HCT116 (cell line): ENCODE measurements at regions not wholly inside any gene's neighbourhood (a gene's known extent, or its start where the extent isn't known, plus 50 kb on each side); places are given as distances from the start of the nearest gene placed in this dataset.

ENCODE experiments used
- ATAC-seq: fragments of 200-7000 bp; cut with Tn5 transposase; 2 replicates; pipeline ENCODE4 v1.9.1; 2020; ENCODE audit warnings: mild to moderate bottlenecking, moderate library complexity
- BruUV-seq: library from RNA; stranded (reverse); fragments of 400-500 nt; replicated peaks from 2 replicates; lab custom pipeline; 2021; lab: Mats Ljungman, UMichigan
- CTCF ChIA-PET: fragments of 300-600 bp; sonication (Branson Sonifier 250); formaldehyde crosslinking; loops from one replicate; lab custom pipeline; 2021; ENCODE audit warnings: antibody characterized with exemption; lab: Charles Lee
- POLR2A ChIA-PET: fragments of 300-600, 350-600 bp; sonication (Branson Sonifier 250); formaldehyde crosslinking; loops from one replicate; lab custom pipeline; 2021; ENCODE audit warnings: antibody characterized with exemption; lab: Charles Lee
- RAD21 ChIA-PET, 2 experiments: fragments of 300-600 bp; sonication (Branson Sonifier 250); formaldehyde crosslinking; loops; one replicate each; lab custom pipeline; 2023; ENCODE audit warnings: low total read pairs in 2 of 2; ENCODE audit not compliant: uncharacterized antibody in 2 of 2, unreplicated experiment in 2 of 2, low non-redundant PET in 1 of 2; lab: Charles Lee
- DNase-seq: peaks from one replicate; pipeline ENCODE4 v3.0.0-alpha.2; 2010; ENCODE audit warnings: low read depth, low spot score
- H2AFZ ChIP-seq: fragments of 200-600 bp; shearing (Covaris generic), sonication (generic); 2 replicates; pipeline ENCODE4 v1.6.1; 2017; ENCODE audit warnings: low read depth, mixed run types, mixed read lengths, antibody characterized with exemption, low read length; ENCODE audit not compliant: poor library complexity, severe bottlenecking
- H3K27ac ChIP-seq: 2 replicates; pipeline ENCODE4 v1.5.1; 2012; ENCODE audit warnings: low read depth, low read length
- H3K27me3 ChIP-seq: fragments of 200-600 bp; sonication (generic); 2 replicates; pipeline ENCODE4 v1.6.1; 2016; ENCODE audit warnings: mixed run types, low read length, mixed read lengths; ENCODE audit not compliant: insufficient read depth
- H3K36me3 ChIP-seq, 2 experiments: fragments of 200-500 bp in 1 of 2; fragments of 200-600 bp in 1 of 2; sonication (Bioruptor generic) in 1 of 2; sonication (generic) in 1 of 2; 2 replicates each; pipeline versions ENCODE4 v1.5.1 to v1.6.1; 2014 to 2016; ENCODE audit warnings: low read length in 2 of 2, inconsistent platforms in 1 of 2, mixed read lengths in 1 of 2, mixed run types in 1 of 2; ENCODE audit not compliant: insufficient read depth in 2 of 2, control insufficient read depth in 1 of 2
- H3K4me1 ChIP-seq, 2 experiments: fragments of 200-600 bp in 1 of 2; sonication (generic) in 1 of 2; 2 replicates each; pipeline versions ENCODE4 v1.5.1 to v1.6.1; 2012 to 2017; ENCODE audit warnings: low read length in 2 of 2, inconsistent platforms in 1 of 2, mild to moderate bottlenecking in 1 of 2, mixed read lengths in 1 of 2, mixed run types in 1 of 2, moderate library complexity in 1 of 2; ENCODE audit not compliant: insufficient read depth in 2 of 2, control insufficient read depth in 1 of 2
- H3K4me2 ChIP-seq: fragments of 200-600 bp; sonication (generic); 2 replicates; pipeline ENCODE4 v1.6.1; 2017; ENCODE audit warnings: mixed run types, low read length, mixed read lengths
- H3K4me3 ChIP-seq, 2 experiments: fragments of 200-600 bp in 1 of 2; sonication (generic) in 1 of 2; replicated peaks in 1 of 2; 2 replicates each; pipeline ENCODE4 v1.5.1; 2011 to 2016; ENCODE audit warnings: low read length in 2 of 2, control low read depth in 1 of 2, low read depth in 1 of 2, mild to moderate bottlenecking in 1 of 2, mixed read lengths in 1 of 2, mixed run types in 1 of 2
- H3K79me2 ChIP-seq: fragments of 200-600 bp; sonication (generic); 2 replicates; pipeline ENCODE4 v1.6.1; 2017; ENCODE audit warnings: mild to moderate bottlenecking, mixed run types, low read length, moderate library complexity, mixed read lengths; ENCODE audit not compliant: insufficient read depth
- H3K9ac ChIP-seq: fragments of 200-600 bp; sonication (generic); 2 replicates; pipeline ENCODE4 v1.6.1; 2016; ENCODE audit warnings: low read length, mixed read lengths
- H3K9me2 ChIP-seq: fragments of 200-600 bp; sonication (generic), shearing (Covaris generic); 2 replicates; pipeline ENCODE4 v1.6.1; 2017; ENCODE audit warnings: mixed run types, mild to moderate bottlenecking, moderate library complexity; ENCODE audit not compliant: insufficient read depth
- H3K9me3 ChIP-seq, 2 experiments: fragments of 200-500 bp in 1 of 2; fragments of 200-600 bp in 1 of 2; sonication (Bioruptor generic) in 1 of 2; sonication (generic) in 1 of 2; 2 replicates each; pipeline ENCODE4 v1.6.1; 2014 to 2017; ENCODE audit warnings: low read length in 2 of 2, mixed read lengths in 2 of 2, inconsistent platforms in 1 of 2, low read depth in 1 of 2, mild to moderate bottlenecking in 1 of 2, mixed run types in 1 of 2, moderate library complexity in 1 of 2; ENCODE audit not compliant: control insufficient read depth in 1 of 2, insufficient read depth in 1 of 2
- H4K20me1 ChIP-seq: fragments of 200-600 bp; sonication (generic), shearing (Covaris generic); 2 replicates; pipeline ENCODE4 v1.6.1; 2017; ENCODE audit warnings: mixed run types, mild to moderate bottlenecking, moderate library complexity; ENCODE audit not compliant: insufficient read depth
- ATF3 ChIP-seq: IDR thresholded peaks from 2 replicates; pipeline ENCODE4 v1.6.1; 2012
- CEBPB ChIP-seq: IDR thresholded peaks from 2 replicates; pipeline ENCODE4 v1.6.1; 2012; ENCODE audit warnings: low read depth
- CTCF ChIP-seq, 3 experiments: fragments of 200-600 bp in 1 of 3; sonication (generic) in 1 of 3; IDR thresholded peaks in 2 of 3; conservative IDR thresholded peaks in 1 of 3; 2 replicates each; pipeline ENCODE4 v1.5.1; 2012 to 2017; ENCODE audit warnings: low read depth in 2 of 3, low read length in 2 of 3, antibody characterized with exemption in 1 of 3, borderline replicate concordance in 1 of 3, control low read depth in 1 of 3, mild to moderate bottlenecking in 1 of 3, mixed read lengths in 1 of 3, mixed run types in 1 of 3, moderate library complexity in 1 of 3; ENCODE audit not compliant: insufficient read depth in 1 of 3
- EGR1 ChIP-seq: IDR thresholded peaks from 2 replicates; pipeline ENCODE4 v1.6.1; 2012; ENCODE audit warnings: low read depth
- ELF1 ChIP-seq: IDR thresholded peaks from 2 replicates; pipeline ENCODE4 v1.6.1; 2012; ENCODE audit warnings: low read depth, borderline replicate concordance
- EZH2phosphoT487 ChIP-seq: fragments of 200-600 bp; IDR thresholded peaks from 2 replicates; pipeline ENCODE4 v1.6.1; 2018; ENCODE audit warnings: antibody characterized with exemption, borderline replicate concordance
- FOSL1 ChIP-seq: IDR thresholded peaks from 2 replicates; pipeline ENCODE4 v1.6.1; 2012; ENCODE audit warnings: low read depth
- MAX ChIP-seq: IDR thresholded peaks from 2 replicates; pipeline ENCODE4 v1.6.1; 2012
- POLR2AphosphoS5 ChIP-seq: IDR thresholded peaks from 2 replicates; pipeline ENCODE4 v1.6.1; 2011; ENCODE audit warnings: mild to moderate bottlenecking, low read depth, low read length, moderate library complexity
- RAD21 ChIP-seq: IDR thresholded peaks from 2 replicates; pipeline ENCODE4 v1.6.1; 2012; ENCODE audit warnings: low read depth, mild to moderate bottlenecking
- REST ChIP-seq: IDR thresholded peaks from 2 replicates; pipeline ENCODE4 v1.6.1; 2012; ENCODE audit warnings: low read depth
- SIN3A ChIP-seq: IDR thresholded peaks from 2 replicates; pipeline ENCODE4 v1.6.1; 2012; ENCODE audit warnings: low read depth
- SRF ChIP-seq: IDR thresholded peaks from 2 replicates; pipeline ENCODE4 v1.6.1; 2012; ENCODE audit warnings: low read depth
- YY1 ChIP-seq: IDR thresholded peaks from 2 replicates; pipeline ENCODE4 v1.6.1; 2011; ENCODE audit warnings: low read length, low read depth, moderate library complexity, mild to moderate bottlenecking; ENCODE audit not compliant: insufficient replicate concordance; ENCODE audit errors: extremely low read depth
- ZNF274 ChIP-seq: fragments of 200-500 bp; sonication (Bioruptor generic); IDR thresholded peaks from 2 replicates; pipeline ENCODE4 v1.6.1; 2014; ENCODE audit warnings: mild to moderate bottlenecking, low read depth, low read length, inconsistent platforms
- intact Hi-C: fragments of 100-400 bp; cut with micrococcal nuclease; formaldehyde crosslinking; loops from 2 replicates; pipeline ENCODE4 v1.10.0; 2022

- intact Hi-C loops: no loop called here
- Histone ChIP-seq H3K9ac (no peak overlapping the region), H3K79me2 (no peaks in the 10 kb centered on the region), H4K20me1 (no peaks in the 10 kb centered on the region), H3K27ac (no peak overlapping the region), H3K4me2 (no peak overlapping the region), H3K4me3 (no peak overlapping the region), H3K9me3 (no peaks in the 10 kb centered on the region), H2AFZ (no peak overlapping the region), H3K9me2 (no peaks in the 10 kb centered on the region), H3K27me3 (no peaks in the 10 kb centered on the region), H3K36me3 (no peaks in the 10 kb centered on the region)
- RAD21 ChIA-PET: no interaction called here
- no peak for ATAC-seq
- no TSS peak for BruUV-seq
- no peak for TF ChIP-seq YY1
- no peak for TF ChIP-seq FOSL1
- no peak for TF ChIP-seq MAX
- no peak for TF ChIP-seq SRF
- no peak for TF ChIP-seq CEBPB
- no peak for TF ChIP-seq ELF1
- TF ChIP-seq REST: no peak
- TF ChIP-seq RAD21: no peak
- TF ChIP-seq EGR1: no peak
- TF ChIP-seq SIN3A: no peak
- no peak for TF ChIP-seq POLR2AphosphoS5
- TF ChIP-seq ZNF274: no peak
- no peak for TF ChIP-seq EZH2phosphoT487
- no peak for TF ChIP-seq ATF3
- no peak for TF ChIP-seq CTCF (IDR thresholded peaks at IDR 0.05 in 2 of 3, conservative IDR thresholded peaks at IDR 0.05 in 1 of 3; ENCODE audit: borderline replicate concordance in 1 of 3, insufficient read depth in 1 of 3, low read depth in 2 of 3, low read length in 2 of 3)
- TF ChIP-seq, all 23 proteins: peak for 0
- POLR2A ChIA-PET: no interaction called here
- CTCF ChIA-PET: no interaction called here
- H3K4me1 ChIP-seq: peaks cover 0 to 11% of the 10 kb centered on the region in 2 experiments; a peak in 1 of 4 replicates
- DNase-seq: no peak
These were observed 144.2 kb downstream of the COPS8 start for GRCh38 chr2:237229905-237230304.
